Neural progenitor cell (in vitro differentiated cells): ENCODE measurements at regions not wholly inside any gene's neighbourhood (a gene's known extent, or its start where the extent isn't known, plus 50 kb on each side); places are given as distances from the start of the nearest gene placed in this dataset.

Experiments used
- CTCF ChIP-seq: fragments of 200-600 bp; sonication (generic); IDR thresholded peaks from 2 replicates; pipeline ENCODE4 v1.5.1; 2017; ENCODE audit warnings: antibody characterized with exemption, mild to moderate bottlenecking
- EZH2 ChIP-seq: fragments of 200-600 bp; sonication (generic); IDR thresholded peaks from 2 replicates; pipeline ENCODE4 v1.6.1; 2017; ENCODE audit warnings: antibody characterized with exemption, mild to moderate bottlenecking, moderate library complexity
- EZH2phosphoT487 ChIP-seq: fragments of 200-600 bp; sonication (generic); IDR thresholded peaks from 2 replicates; pipeline ENCODE4 v1.6.1; 2017; ENCODE audit warnings: antibody characterized with exemption

- TF ChIP-seq CTCF, result no peak
- no peak for TF ChIP-seq EZH2
- TF ChIP-seq EZH2phosphoT487, result no peak
Observed at GRCh38 chr6:49072885-49073620, 390.0 kb downstream of the MMUT start.
